B cell (primary cell): ENCODE measurements at regions not wholly inside any gene's neighbourhood (a gene's known extent, or its start where the extent isn't known, plus 50 kb on each side); places are given as distances from the start of the nearest gene placed in this dataset.

Experiments
- ATAC-seq: fragments of 200-7000 bp; cut with Tn5 transposase; one replicate; pipeline ENCODE4 v1.10.0; 2021; ENCODE audit warnings: low read depth, mild to moderate bottlenecking, moderate number of reproducible peaks, moderate library complexity
- CTCF ChIA-PET: fragments of 350-600 bp; sonication (Branson Sonifier 250); formaldehyde crosslinking; loops from one replicate; lab custom pipeline; 2021; ENCODE audit warnings: antibody characterized with exemption, inconsistent platforms; lab: Charles Lee
- POLR2A ChIA-PET: fragments of 350-600 bp; sonication (Branson Sonifier 250); formaldehyde crosslinking; loops from one replicate; lab custom pipeline; 2021; ENCODE audit warnings: antibody characterized with exemption; lab: Charles Lee
- DNase-seq: peaks from one replicate; pipeline ENCODE4 v3.0.0; 2013
- H2AFZ ChIP-seq: 2 replicates; pipeline ENCODE4 v1.6.1; 2012; ENCODE audit warnings: mild to moderate bottlenecking, low read depth, low read length; ENCODE audit not compliant: insufficient read depth, poor library complexity, severe bottlenecking
- H3K27ac ChIP-seq, 2 donors: 1 replicate in 1 of 2; 2 replicates in 1 of 2; pipeline ENCODE4 v1.5.1; 2012 to 2013; ENCODE audit warnings: low read length in 2 of 2, mild to moderate bottlenecking in 2 of 2, moderate library complexity in 1 of 2
- H3K27me3 ChIP-seq, 4 experiments: fragments of 200-600 bp in 1 of 4; sonication (generic) in 1 of 4; replicated peaks in 1 of 4; 1 replicate in 2 of 4; 2 replicates in 2 of 4; pipeline versions ENCODE4 v1.6.1 to v1.7.0; 2013 to 2016; ENCODE audit warnings: low read length in 3 of 4, mild to moderate bottlenecking in 2 of 4, mixed read lengths in 1 of 4, moderate library complexity in 1 of 4; ENCODE audit not compliant: insufficient read depth in 4 of 4, control insufficient read depth in 3 of 4; ENCODE audit errors: control extremely low read depth in 1 of 4
- H3K36me3 ChIP-seq, 2 experiments: replicated peaks in 1 of 2; 1 replicate in 1 of 2; 2 replicates in 1 of 2; pipeline versions ENCODE4 v1.6.1 to v1.7.1; 2013; ENCODE audit warnings: low read length in 1 of 2; ENCODE audit not compliant: insufficient read depth in 2 of 2, control insufficient read depth in 1 of 2; ENCODE audit errors: control extremely low read depth in 1 of 2, extremely low read depth in 1 of 2
- H3K4me1 ChIP-seq, 2 donors: fragments of 200-600 bp in 1 of 2; sonication (generic) in 1 of 2; 1 replicate in 1 of 2; 2 replicates in 1 of 2; pipeline versions ENCODE4 v1.5.1 to v1.6.1; 2013 to 2017; ENCODE audit warnings: low read length in 2 of 2; ENCODE audit not compliant: control insufficient read depth in 2 of 2, insufficient read depth in 2 of 2
- H3K4me2 ChIP-seq: replicated peaks from 2 replicates; pipeline ENCODE3; 2012; ENCODE audit warnings: mild to moderate bottlenecking, low read depth, low read length; ENCODE audit not compliant: poor library complexity, severe bottlenecking
- H3K4me3 ChIP-seq, 5 experiments: fragments of 200-600 bp in 1 of 5; sonication (generic) in 1 of 5; 1 replicate in 3 of 5; 2 replicates in 2 of 5; pipeline versions ENCODE4 v1.5.1 to v1.7.0; 2011 to 2016; ENCODE audit warnings: low read length in 4 of 5, mild to moderate bottlenecking in 4 of 5, low read depth in 2 of 5, control low read depth in 1 of 5, moderate library complexity in 1 of 5; ENCODE audit not compliant: insufficient read depth in 1 of 5; ENCODE audit errors: control extremely low read depth in 1 of 5, extremely low read depth in 1 of 5
- H3K79me2 ChIP-seq: fragments of 200-600 bp; sonication (generic); one replicate; pipeline ENCODE4 v1.6.0; 2016; ENCODE audit warnings: low read length; ENCODE audit not compliant: control insufficient read depth, insufficient read depth
- H3K9ac ChIP-seq: fragments of 200-600 bp; sonication (generic); 2 replicates; pipeline ENCODE4 v1.6.1; 2017; ENCODE audit warnings: mild to moderate bottlenecking, low read length, moderate library complexity
- H3K9me3 ChIP-seq, 3 donors: one replicate each; pipeline versions ENCODE4 v1.6.1 to v1.7.1; 2013; ENCODE audit warnings: low read length in 2 of 3; ENCODE audit not compliant: control insufficient read depth in 2 of 3, insufficient read depth in 1 of 3; ENCODE audit errors: control extremely low read depth in 1 of 3
- H4K20me1 ChIP-seq: 2 replicates; pipeline ENCODE4 v1.6.0; 2012; ENCODE audit warnings: mild to moderate bottlenecking, low read length; ENCODE audit not compliant: insufficient read depth, control insufficient read depth, poor library complexity, severe bottlenecking
- H3K27ac Mint-ChIP-seq: one replicate; pipeline ENCODE4 v1.8.0; 2021; ENCODE audit warnings: mixed read lengths
- H3K27me3 Mint-ChIP-seq: one replicate; pipeline ENCODE4 v1.8.0; 2021; ENCODE audit warnings: mixed read lengths
- H3K4me1 Mint-ChIP-seq: one replicate; pipeline ENCODE4 v1.8.0; 2021; ENCODE audit warnings: mixed read lengths
- H3K4me3 Mint-ChIP-seq: one replicate; pipeline ENCODE4 v1.8.0; 2021; ENCODE audit warnings: mixed read lengths
- H3K9me3 Mint-ChIP-seq: one replicate; pipeline ENCODE4 v1.8.0; 2022; ENCODE audit warnings: mixed read lengths; ENCODE audit not compliant: insufficient read depth
- CTCF ChIP-seq: fragments of 200-600 bp; IDR thresholded peaks from one replicate; pipeline ENCODE4 v1.8.0; 2022; ENCODE audit warnings: antibody characterized with exemption, mild to moderate bottlenecking
- EZH2 ChIP-seq: IDR thresholded peaks from 2 replicates; pipeline ENCODE4 v1.6.1; 2012; ENCODE audit warnings: borderline replicate concordance, low read depth, mild to moderate bottlenecking, moderate library complexity, low read length; ENCODE audit not compliant: insufficient read depth, poor library complexity, severe bottlenecking
- WGBS: methylation state at CpG from one replicate; pipeline ENCODE4 v1.1.5; 2013; ENCODE audit warnings: missing lambda C conversion rate; ENCODE audit not compliant: insufficient coverage; 5-methylcytosine and 5-hydroxymethylcytosine counted together
- intact Hi-C: fragments of 100-400 bp; cut with micrococcal nuclease; formaldehyde crosslinking; loops from one replicate; pipeline ENCODE4 v1.10.0; 2022

DNA sequence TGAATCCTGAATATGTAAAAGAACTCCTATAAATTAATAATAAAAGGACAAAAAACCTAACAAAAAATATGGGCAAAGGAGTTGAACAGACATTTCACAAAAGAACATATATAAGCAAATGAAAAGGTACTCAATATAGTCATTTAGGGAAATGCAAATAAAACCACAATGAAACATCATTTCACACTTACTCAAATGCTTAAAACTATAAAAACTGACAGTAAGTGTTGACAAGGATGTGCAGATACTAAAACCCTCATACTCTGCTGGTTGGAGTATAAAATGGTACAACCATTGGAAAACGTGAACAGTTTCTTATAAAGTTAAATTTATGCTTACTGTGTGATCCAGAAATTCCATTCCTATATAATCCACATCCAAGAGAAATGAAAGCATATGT is 247.1 kb downstream of the GXYLT1 start:
- Histone ChIP-seq H3K4me1 (no peaks in the 10 kb centered on the region), H3K9me3 (peaks cover 0 to 1% (median 0%) of the 10 kb centered on the region in 3 donors), H3K79me2 (no peaks in the 10 kb centered on the region), H3K36me3 (no peaks in the 10 kb centered on the region), H4K20me1 (no peaks in the 10 kb centered on the region), H3K4me3 (no peak overlapping the region), H3K9ac (no peak overlapping the region), H3K27ac (no peak overlapping the region), H3K27me3 (no peaks in the 10 kb centered on the region), H2AFZ (no peak overlapping the region), H3K4me2 (no peak overlapping the region)
- no peak for TF ChIP-seq CTCF
- no peak for TF ChIP-seq EZH2
- Mint-ChIP-seq H3K9me3 (no peaks in the 10 kb centered on the region), H3K27me3 (peaks cover 11% of the 10 kb centered on the region), H3K4me1 (no peaks in the 10 kb centered on the region), H3K27ac (no peak overlapping the region), H3K4me3 (no peak overlapping the region)
- CTCF ChIA-PET: no interaction called here
- no peak for ATAC-seq
- intact Hi-C loops: no loop called here
- no peak for DNase-seq
- POLR2A ChIA-PET: no interaction called here
- WGBS: no CpG with 5 or more reads among the region's 1 CpG

GRCh38 chr12:41893491-41893890 is 251.2 kb downstream of the GXYLT1 start:
- H3K27me3 Mint-ChIP-seq: peaks cover 10% of the 10 kb centered on the region
- DNase-seq (no peak), ATAC-seq (no peak)
- intact Hi-C loops: no loop called here
- Histone ChIP-seq H4K20me1 (no peaks in the 10 kb centered on the region), H3K36me3 (no peaks in the 10 kb centered on the region), H3K4me2 (no peak overlapping the region), H3K27ac (no peak overlapping the region), H3K27me3 (no peaks in the 10 kb centered on the region), H3K4me1 (no peaks in the 10 kb centered on the region), H3K79me2 (no peaks in the 10 kb centered on the region), H2AFZ (no peak overlapping the region), H3K9me3 (peaks cover 0 to 1% (median 0%) of the 10 kb centered on the region in 3 donors), H3K4me3 (no peak overlapping the region), H3K9ac (no peak overlapping the region)
- no peaks in the 10 kb centered on the region for H3K9me3 Mint-ChIP-seq
- ChIA-PET CTCF (no interaction called here), POLR2A (no interaction called here)
- TF ChIP-seq EZH2 (no peak), CTCF (no peak)
- H3K27ac Mint-ChIP-seq: no peak overlapping the region
- H3K4me1 Mint-ChIP-seq: no peaks in the 10 kb centered on the region
- no CpG with 5 or more reads among the region's 3 CpGs for WGBS
- H3K4me3 Mint-ChIP-seq: no peak overlapping the region
